Esophagus (tissue), 2 donors: ENCODE measurements at regions not wholly inside any gene's neighbourhood (a gene's known extent, or its start where the extent isn't known, plus 50 kb on each side); places are given as distances from the start of the nearest gene placed in this dataset.

Experiments
- H3K27ac ChIP-seq, 2 donors: one replicate each; pipeline ENCODE4 v1.5.1; 2013; ENCODE audit warnings: low read depth in 2 of 2, mild to moderate bottlenecking in 2 of 2, inconsistent platforms in 1 of 2, low read length in 1 of 2, moderate library complexity in 1 of 2
- H3K27me3 ChIP-seq, 2 donors: one replicate each; pipeline ENCODE4 v1.6.1; 2013; ENCODE audit warnings: low read length in 2 of 2, control low read depth in 1 of 2, mild to moderate bottlenecking in 1 of 2; ENCODE audit not compliant: insufficient read depth in 2 of 2, control insufficient read depth in 1 of 2
- H3K36me3 ChIP-seq, 2 donors: one replicate each; pipeline ENCODE4 v1.6.1; 2013; ENCODE audit warnings: low read length in 1 of 2; ENCODE audit not compliant: control insufficient read depth in 2 of 2, insufficient read depth in 2 of 2
- H3K4me1 ChIP-seq, 2 donors: one replicate each; pipeline ENCODE4 v1.6.1; 2013; ENCODE audit warnings: low read length in 1 of 2; ENCODE audit not compliant: control insufficient read depth in 2 of 2, insufficient read depth in 2 of 2
- H3K4me3 ChIP-seq, 2 donors: one replicate each; pipeline ENCODE4 v1.5.1; 2013; ENCODE audit warnings: low read length in 2 of 2, mild to moderate bottlenecking in 2 of 2, low read depth in 1 of 2, moderate library complexity in 1 of 2
- H3K9me3 ChIP-seq, 2 donors: one replicate each; pipeline ENCODE4 v1.6.1; 2013; ENCODE audit warnings: mild to moderate bottlenecking in 2 of 2, low read depth in 1 of 2, low read length in 1 of 2, moderate library complexity in 1 of 2; ENCODE audit not compliant: control insufficient read depth in 2 of 2, insufficient read depth in 1 of 2
- WGBS, 2 donors: extraction: QIAGEN DNeasy Blood & Tissue Kit; methylation state at CpG; one replicate each; pipeline ENCODE4 v1.1.7; 2013; 5-methylcytosine and 5-hydroxymethylcytosine counted together
- donor health status: healthy with polysubstance abuse.
- donor health status: Bipolar disorder and iron deficiency.

- Histone ChIP-seq H3K9me3 (peaks cover 8 to 9% of the 10 kb centered on the region in 2 donors), H3K27ac (no peak overlapping the region), H3K27me3 (peaks cover 0 to 6% of the 10 kb centered on the region in 2 donors), H3K36me3 (no peaks in the 10 kb centered on the region), H3K4me3 (peak overlapping the region in 1 of 2 donors; percentile 8), H3K4me1 (peaks cover 0 to 2% of the 10 kb centered on the region in 2 donors)
- 58 to 64% methylated on average over 56 to 58 of the region's 58 CpGs for WGBS, 2 donors
These were observed 113.8 kb upstream of the NKX1-1 start for GRCh38 chr4:1519787-1520661.

- H3K27ac ChIP-seq, result no peak overlapping the region
- H3K9me3 ChIP-seq, result peaks cover 8 to 11% of the 10 kb centered on the region in 2 donors
- no peaks in the 10 kb centered on the region for H3K36me3 ChIP-seq
- H3K27me3 ChIP-seq, result peaks cover 0 to 6% of the 10 kb centered on the region in 2 donors
- H3K4me3 ChIP-seq, result no peak overlapping the region
- WGBS, 2 donors, result 72 to 80% methylated on average over 20 of the region's 20 CpGs
- H3K4me1 ChIP-seq, result peaks cover 0 to 2% of the 10 kb centered on the region in 2 donors
These were observed 112.9 kb upstream of the NKX1-1 start for GRCh38 chr4:1518997-1519700.

DNA sequence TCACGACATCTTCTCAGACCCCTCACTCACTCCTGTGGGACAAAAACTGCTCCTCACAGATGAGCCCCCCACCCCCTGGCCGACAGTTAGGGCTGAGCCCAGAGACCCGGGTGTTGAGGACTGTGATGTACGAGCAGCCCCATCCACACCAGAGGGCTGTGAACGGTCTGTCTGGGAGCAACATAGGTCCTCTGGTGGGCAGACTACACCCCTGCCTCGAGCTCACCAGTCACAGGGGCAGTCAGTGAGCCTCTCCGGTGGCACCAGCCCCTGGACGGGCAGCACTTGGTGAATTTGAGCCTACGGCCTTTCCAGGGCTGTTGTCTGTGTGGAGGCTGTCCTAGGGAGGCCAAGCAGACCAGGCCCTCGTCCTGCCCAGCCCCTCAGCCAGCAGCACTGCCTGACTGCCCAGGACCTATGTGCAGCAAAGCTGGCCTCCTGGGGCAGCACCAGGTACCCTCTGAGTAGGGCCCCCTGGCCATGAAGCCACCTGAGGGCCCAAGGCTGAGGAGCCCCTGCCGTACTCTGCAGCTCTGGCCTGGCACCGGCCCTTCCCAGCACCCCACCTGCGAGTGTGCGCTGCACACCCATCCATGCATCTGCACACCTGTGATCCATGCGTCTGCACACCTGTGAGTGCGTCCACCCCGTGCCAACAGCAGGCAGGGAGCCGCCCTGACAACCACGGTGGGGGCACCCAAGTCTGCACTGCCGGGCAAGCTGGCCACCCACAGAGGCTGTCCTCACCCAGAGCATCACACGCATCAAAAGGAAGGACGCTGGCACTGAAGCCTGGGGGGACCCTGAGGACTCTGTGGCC is 111.6 kb upstream of the NKX1-1 start:
- WGBS, 2 donors, result 77 to 78% methylated on average over 22 of the region's 22 CpGs
- peaks cover 0 to 6% of the 10 kb centered on the region in 2 donors for H3K27me3 ChIP-seq

GRCh38 chr4:1516881-1517480 is 110.7 kb upstream of the NKX1-1 start:
- H3K9me3 ChIP-seq, result peaks cover 3 to 4% of the 10 kb centered on the region in 2 donors
- H3K27ac ChIP-seq, result no peak overlapping the region
- H3K4me3 ChIP-seq, result no peak overlapping the region
- H3K36me3 ChIP-seq, result no peaks in the 10 kb centered on the region
- peaks cover 0 to 8% of the 10 kb centered on the region in 2 donors for H3K4me1 ChIP-seq
- peaks cover 0 to 5% of the 10 kb centered on the region in 2 donors for H3K27me3 ChIP-seq
- WGBS, 2 donors, result 71 to 81% methylated on average over 15 of the region's 15 CpGs

More for the DNA sequence above, 111.6 kb upstream of the NKX1-1 start:
- Histone ChIP-seq H3K4me3 (no peak overlapping the region), H3K27ac (no peak overlapping the region), H3K4me1 (peaks cover 0 to 8% of the 10 kb centered on the region in 2 donors), H3K36me3 (no peaks in the 10 kb centered on the region), H3K9me3 (peaks cover 6 to 8% of the 10 kb centered on the region in 2 donors)

DNA sequence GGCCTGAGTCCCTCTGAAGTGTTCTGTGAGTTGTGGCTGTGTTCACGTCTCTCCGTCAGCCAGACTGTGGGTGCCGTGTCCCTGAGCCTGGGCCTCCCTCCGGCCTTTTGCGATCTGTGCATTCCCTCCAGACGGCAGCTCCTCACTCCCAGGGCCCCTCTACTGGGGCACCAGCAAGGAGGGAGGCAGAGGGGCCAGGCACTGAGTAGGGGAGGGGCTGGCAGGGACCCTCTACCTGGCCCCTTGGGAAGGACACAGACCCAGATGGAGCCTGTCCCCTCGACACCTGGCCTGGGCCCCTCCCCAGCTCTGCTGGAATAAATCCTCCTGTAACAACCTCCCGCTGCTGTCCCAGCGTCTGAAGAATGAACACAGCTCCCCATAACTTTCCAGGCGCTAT is 110.0 kb upstream of the NKX1-1 start:
- H3K4me3 ChIP-seq, result no peak overlapping the region
- H3K27me3 ChIP-seq, result peaks cover 0 to 5% of the 10 kb centered on the region in 2 donors
- no peaks in the 10 kb centered on the region for H3K36me3 ChIP-seq
- peaks cover 0 to 8% of the 10 kb centered on the region in 2 donors for H3K4me1 ChIP-seq
- H3K27ac ChIP-seq, result no peak overlapping the region
- 55 to 61% methylated on average over 10 of the region's 10 CpGs for WGBS, 2 donors
- H3K9me3 ChIP-seq, result peaks cover 0 to 3% of the 10 kb centered on the region in 2 donors

GRCh38 chr4:1515763-1516162 is 109.5 kb upstream of the NKX1-1 start:
- peaks cover 0 to 3% of the 10 kb centered on the region in 2 donors for H3K9me3 ChIP-seq
- no peaks in the 10 kb centered on the region for H3K36me3 ChIP-seq
- 81 to 90% methylated on average over 5 of the region's 5 CpGs for WGBS, 2 donors
- H3K27me3 ChIP-seq, result peaks cover 0 to 5% of the 10 kb centered on the region in 2 donors
- H3K27ac ChIP-seq, result no peak overlapping the region
- no peak overlapping the region for H3K4me3 ChIP-seq
- H3K4me1 ChIP-seq, result peaks cover 0 to 8% of the 10 kb centered on the region in 2 donors

DNA sequence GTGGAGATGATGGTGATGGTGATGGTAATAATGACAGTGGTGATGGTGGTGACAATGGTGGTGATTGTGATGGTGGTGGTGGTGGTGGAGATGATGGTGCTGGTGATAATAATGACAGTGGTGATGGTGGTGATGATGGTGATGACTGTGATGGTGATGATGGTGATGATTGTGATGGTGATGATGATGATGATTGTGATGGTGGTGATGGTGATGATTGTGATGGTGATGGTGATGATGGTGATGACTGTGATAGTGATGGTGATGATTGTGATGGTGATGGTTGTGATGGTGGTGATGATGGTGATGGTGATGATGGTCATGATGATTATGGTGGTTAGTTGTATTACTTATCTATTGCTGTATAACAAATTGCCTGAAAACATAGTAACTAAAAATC is 108.9 kb upstream of the NKX1-1 start:
- peaks cover 0 to 3% of the 10 kb centered on the region in 2 donors for H3K9me3 ChIP-seq
- no peak overlapping the region for H3K4me3 ChIP-seq
- H3K4me1 ChIP-seq, result peaks cover 0 to 7% of the 10 kb centered on the region in 2 donors
- H3K27me3 ChIP-seq, result peaks cover 0 to 4% of the 10 kb centered on the region in 2 donors
- no peak overlapping the region for H3K27ac ChIP-seq
- H3K36me3 ChIP-seq, result no peaks in the 10 kb centered on the region

- H3K36me3 ChIP-seq, result no peaks in the 10 kb centered on the region
- peaks cover 0 to 6% of the 10 kb centered on the region in 2 donors for H3K4me1 ChIP-seq
- H3K27me3 ChIP-seq, result peaks cover 0 to 3% of the 10 kb centered on the region in 2 donors
- WGBS, 2 donors, result 75 to 89% methylated on average over 3 of the region's 3 CpGs
- no peak overlapping the region for H3K27ac ChIP-seq
- peaks cover 0 to 3% of the 10 kb centered on the region in 2 donors for H3K9me3 ChIP-seq
- H3K4me3 ChIP-seq, result no peak overlapping the region
These were observed 108.4 kb upstream of the NKX1-1 start for GRCh38 chr4:1514612-1515011.
